ENCODE measurements at regions not wholly inside any gene's neighbourhood (a gene's known extent, or its start where the extent isn't known, plus 50 kb on each side); places are given as distances from the start of the nearest gene placed in this dataset.

- Histone ChIP-seq H3K4me1 (ENCODE audit: control insufficient read depth, insufficient read depth, low read length) (peaks cover 4% of the 10 kb centered on the region), H3K36me3 (ENCODE audit: control insufficient read depth, insufficient read depth, low read length) (no peaks in the 10 kb centered on the region), H3K9ac (ENCODE audit: low read depth, low read length) (no peak overlapping the region), H3K9me3 (ENCODE audit: control insufficient read depth, insufficient read depth, low read length) (no peaks in the 10 kb centered on the region), H3K4me3 (ENCODE audit: low read depth, low read length) (no peak overlapping the region), H3K27me3 (ENCODE audit: control insufficient read depth, insufficient read depth, low read length) (no peaks in the 10 kb centered on the region)
Observed at GRCh38 chr1:106439475-106439874, 617.0 kb upstream of the PRMT6 start.

- Histone ChIP-seq H3K27me3 (ENCODE audit: control insufficient read depth, insufficient read depth, low read length) (no peaks in the 10 kb centered on the region), H3K36me3 (ENCODE audit: control insufficient read depth, insufficient read depth, low read length) (no peaks in the 10 kb centered on the region), H3K4me3 (ENCODE audit: low read depth, low read length) (no peak overlapping the region), H3K4me1 (ENCODE audit: control insufficient read depth, insufficient read depth, low read length) (no peaks in the 10 kb centered on the region), H3K9ac (ENCODE audit: low read depth, low read length) (no peak overlapping the region), H3K9me3 (ENCODE audit: control insufficient read depth, insufficient read depth, low read length) (no peaks in the 10 kb centered on the region)
Observed at GRCh38 chr1:106447466-106447865, 609.0 kb upstream of the PRMT6 start.

- H3K27me3 ChIP-seq (ENCODE audit: control insufficient read depth, insufficient read depth, low read length): no peaks in the 10 kb centered on the region
- H3K4me1 ChIP-seq (ENCODE audit: control insufficient read depth, insufficient read depth, low read length): no peaks in the 10 kb centered on the region
- no peak overlapping the region for H3K4me3 ChIP-seq (ENCODE audit: low read depth, low read length)
- no peaks in the 10 kb centered on the region for H3K36me3 ChIP-seq (ENCODE audit: control insufficient read depth, insufficient read depth, low read length)
- no peaks in the 10 kb centered on the region for H3K9me3 ChIP-seq (ENCODE audit: control insufficient read depth, insufficient read depth, low read length)
- H3K9ac ChIP-seq (ENCODE audit: low read depth, low read length): no peak overlapping the region
Observed at GRCh38 chr1:106456832-106457231, 599.6 kb upstream of the PRMT6 start.

GRCh38 chr1:106457368-106457767 lies 599.1 kb upstream of the PRMT6 start:
- no peaks in the 10 kb centered on the region for H3K9me3 ChIP-seq (ENCODE audit: control insufficient read depth, insufficient read depth, low read length)
- H3K9ac ChIP-seq (ENCODE audit: low read depth, low read length): no peak overlapping the region
- H3K4me1 ChIP-seq (ENCODE audit: control insufficient read depth, insufficient read depth, low read length): no peaks in the 10 kb centered on the region
- no peak overlapping the region for H3K4me3 ChIP-seq (ENCODE audit: low read depth, low read length)
- no peaks in the 10 kb centered on the region for H3K27me3 ChIP-seq (ENCODE audit: control insufficient read depth, insufficient read depth, low read length)
- no peaks in the 10 kb centered on the region for H3K36me3 ChIP-seq (ENCODE audit: control insufficient read depth, insufficient read depth, low read length)

- no peaks in the 10 kb centered on the region for H3K4me1 ChIP-seq (ENCODE audit: control insufficient read depth, insufficient read depth, low read length)
- H3K27me3 ChIP-seq (ENCODE audit: control insufficient read depth, insufficient read depth, low read length): no peaks in the 10 kb centered on the region
- H3K9me3 ChIP-seq (ENCODE audit: control insufficient read depth, insufficient read depth, low read length): no peaks in the 10 kb centered on the region
- H3K4me3 ChIP-seq (ENCODE audit: low read depth, low read length): no peak overlapping the region
- no peaks in the 10 kb centered on the region for H3K36me3 ChIP-seq (ENCODE audit: control insufficient read depth, insufficient read depth, low read length)
- H3K9ac ChIP-seq (ENCODE audit: low read depth, low read length): no peak overlapping the region
Observed at GRCh38 chr1:106458866-106459265, 597.6 kb upstream of the PRMT6 start.

- no peaks in the 10 kb centered on the region for H3K36me3 ChIP-seq (ENCODE audit: control insufficient read depth, insufficient read depth, low read length)
Observed at GRCh38 chr1:106459418-106459817, 597.1 kb upstream of the PRMT6 start.

GRCh38 chr1:106465666-106466065 lies 590.8 kb upstream of the PRMT6 start:
- no peak overlapping the region for H3K9ac ChIP-seq (ENCODE audit: low read depth, low read length)
- H3K9me3 ChIP-seq (ENCODE audit: control insufficient read depth, insufficient read depth, low read length): no peaks in the 10 kb centered on the region
- no peaks in the 10 kb centered on the region for H3K4me1 ChIP-seq (ENCODE audit: control insufficient read depth, insufficient read depth, low read length)
- no peaks in the 10 kb centered on the region for H3K36me3 ChIP-seq (ENCODE audit: control insufficient read depth, insufficient read depth, low read length)
- no peaks in the 10 kb centered on the region for H3K27me3 ChIP-seq (ENCODE audit: control insufficient read depth, insufficient read depth, low read length)
- no peak overlapping the region for H3K4me3 ChIP-seq (ENCODE audit: low read depth, low read length)

More at GRCh38 chr1:106459418-106459817, 597.1 kb upstream of the PRMT6 start:
- Histone ChIP-seq H3K9me3 (ENCODE audit: control insufficient read depth, insufficient read depth, low read length) (no peaks in the 10 kb centered on the region), H3K4me1 (ENCODE audit: control insufficient read depth, insufficient read depth, low read length) (no peaks in the 10 kb centered on the region), H3K9ac (ENCODE audit: low read depth, low read length) (no peak overlapping the region), H3K4me3 (ENCODE audit: low read depth, low read length) (no peak overlapping the region), H3K27me3 (ENCODE audit: control insufficient read depth, insufficient read depth, low read length) (no peaks in the 10 kb centered on the region)

GRCh38 chr1:106480629-106481028 lies 575.8 kb upstream of the PRMT6 start:
- Histone ChIP-seq H3K27me3 (ENCODE audit: control insufficient read depth, insufficient read depth, low read length) (no peaks in the 10 kb centered on the region), H3K9ac (ENCODE audit: low read depth, low read length) (no peak overlapping the region), H3K9me3 (ENCODE audit: control insufficient read depth, insufficient read depth, low read length) (no peaks in the 10 kb centered on the region), H3K4me1 (ENCODE audit: control insufficient read depth, insufficient read depth, low read length) (no peaks in the 10 kb centered on the region), H3K36me3 (ENCODE audit: control insufficient read depth, insufficient read depth, low read length) (no peaks in the 10 kb centered on the region), H3K4me3 (ENCODE audit: low read depth, low read length) (no peak overlapping the region)

- no peaks in the 10 kb centered on the region for H3K36me3 ChIP-seq (ENCODE audit: control insufficient read depth, insufficient read depth, low read length)
- no peaks in the 10 kb centered on the region for H3K4me1 ChIP-seq (ENCODE audit: control insufficient read depth, insufficient read depth, low read length)
- no peaks in the 10 kb centered on the region for H3K27me3 ChIP-seq (ENCODE audit: control insufficient read depth, insufficient read depth, low read length)
- no peak overlapping the region for H3K4me3 ChIP-seq (ENCODE audit: low read depth, low read length)
- no peak overlapping the region for H3K9ac ChIP-seq (ENCODE audit: low read depth, low read length)
- H3K9me3 ChIP-seq (ENCODE audit: control insufficient read depth, insufficient read depth, low read length): no peaks in the 10 kb centered on the region
Observed at GRCh38 chr1:106492880-106493279, 563.6 kb upstream of the PRMT6 start.

GRCh38 chr1:106494646-106495045 lies 561.8 kb upstream of the PRMT6 start:
- Histone ChIP-seq H3K4me1 (ENCODE audit: control insufficient read depth, insufficient read depth, low read length) (no peaks in the 10 kb centered on the region), H3K27me3 (ENCODE audit: control insufficient read depth, insufficient read depth, low read length) (no peaks in the 10 kb centered on the region), H3K36me3 (ENCODE audit: control insufficient read depth, insufficient read depth, low read length) (no peaks in the 10 kb centered on the region), H3K4me3 (ENCODE audit: low read depth, low read length) (no peak overlapping the region), H3K9me3 (ENCODE audit: control insufficient read depth, insufficient read depth, low read length) (no peaks in the 10 kb centered on the region), H3K9ac (ENCODE audit: low read depth, low read length) (no peak overlapping the region)

- no peaks in the 10 kb centered on the region for H3K27me3 ChIP-seq (ENCODE audit: control insufficient read depth, insufficient read depth, low read length)
- H3K4me1 ChIP-seq (ENCODE audit: control insufficient read depth, insufficient read depth, low read length): no peaks in the 10 kb centered on the region
- no peak overlapping the region for H3K4me3 ChIP-seq (ENCODE audit: low read depth, low read length)
- H3K36me3 ChIP-seq (ENCODE audit: control insufficient read depth, insufficient read depth, low read length): no peaks in the 10 kb centered on the region
- H3K9ac ChIP-seq (ENCODE audit: low read depth, low read length): no peak overlapping the region
- H3K9me3 ChIP-seq (ENCODE audit: control insufficient read depth, insufficient read depth, low read length): no peaks in the 10 kb centered on the region
Observed at GRCh38 chr1:106498238-106498637, 558.2 kb upstream of the PRMT6 start.

GRCh38 chr1:106502659-106503058 lies 553.8 kb upstream of the PRMT6 start:
- Histone ChIP-seq H3K27me3 (ENCODE audit: control insufficient read depth, insufficient read depth, low read length) (no peaks in the 10 kb centered on the region), H3K4me3 (ENCODE audit: low read depth, low read length) (no peak overlapping the region), H3K4me1 (ENCODE audit: control insufficient read depth, insufficient read depth, low read length) (no peaks in the 10 kb centered on the region), H3K9me3 (ENCODE audit: control insufficient read depth, insufficient read depth, low read length) (no peaks in the 10 kb centered on the region), H3K36me3 (ENCODE audit: control insufficient read depth, insufficient read depth, low read length) (no peaks in the 10 kb centered on the region), H3K9ac (ENCODE audit: low read depth, low read length) (no peak overlapping the region)

- no peak overlapping the region for H3K9ac ChIP-seq (ENCODE audit: low read depth, low read length)
- peaks cover 4% of the 10 kb centered on the region for H3K4me1 ChIP-seq (ENCODE audit: control insufficient read depth, insufficient read depth, low read length)
- H3K36me3 ChIP-seq (ENCODE audit: control insufficient read depth, insufficient read depth, low read length): no peaks in the 10 kb centered on the region
- no peaks in the 10 kb centered on the region for H3K9me3 ChIP-seq (ENCODE audit: control insufficient read depth, insufficient read depth, low read length)
- H3K27me3 ChIP-seq (ENCODE audit: control insufficient read depth, insufficient read depth, low read length): no peaks in the 10 kb centered on the region
- no peak overlapping the region for H3K4me3 ChIP-seq (ENCODE audit: low read depth, low read length)
Observed at GRCh38 chr1:106515375-106515774, 541.1 kb upstream of the PRMT6 start.

All from iPS-15b (cell line).